Esophagus muscularis mucosa (tissue), 4 donors: ENCODE measurements at regions not wholly inside any gene's neighbourhood (a gene's known extent, or its start where the extent isn't known, plus 50 kb on each side); places are given as distances from the start of the nearest gene placed in this dataset.

Source experiments
- CTCF ChIP-seq, 3 experiments: fragments of 200-600 bp in 2 of 3; fragments of 450-650 bp in 1 of 3; sonication (generic) in 2 of 3; IDR thresholded peaks; one replicate each; pipeline ENCODE4 v1.5.1; 2017 to 2019; ENCODE audit warnings: antibody characterized with exemption in 3 of 3, mild to moderate bottlenecking in 2 of 3, moderate library complexity in 1 of 3
- EP300 ChIP-seq: sonication (generic); formaldehyde crosslinking; IDR thresholded peaks from one replicate; pipeline ENCODE4 v1.6.1; 2017; ENCODE audit warnings: antibody characterized with exemption
- POLR2A ChIP-seq: fragments of 450-650 bp; IDR thresholded peaks from one replicate; pipeline ENCODE4 v1.6.1; 2017; ENCODE audit warnings: antibody characterized with exemption, moderate library complexity, mild to moderate bottlenecking, low read depth
- POLR2AphosphoS5 ChIP-seq, 2 donors: sonication (generic); formaldehyde crosslinking; IDR thresholded peaks; one replicate each; pipeline ENCODE4 v1.6.1; 2017; ENCODE audit warnings: antibody characterized with exemption in 2 of 2

- TF ChIP-seq CTCF (IDR thresholded peaks at IDR 0.05) = no peak
- TF ChIP-seq POLR2AphosphoS5 (IDR thresholded peaks at IDR 0.05) = no peak
- TF ChIP-seq POLR2A = no peak
- TF ChIP-seq EP300 = no peak
Measured at GRCh38 chr19:28393574-28394336, 819.2 kb downstream of the UQCRFS1 start.
